H1 (cell line): ENCODE measurements at regions not wholly inside any gene's neighbourhood (a gene's known extent, or its start where the extent isn't known, plus 50 kb on each side); places are given as distances from the start of the nearest gene placed in this dataset.

Experiments
- ASH2L ChIP-seq: fragments of 200-600, 300-600 bp; sonication (generic); IDR thresholded peaks from one replicate; pipeline ENCODE4 v1.7.1; 2017; ENCODE audit warnings: low read length
- BACH1 ChIP-seq: IDR thresholded peaks from 2 replicates; pipeline ENCODE4 v1.6.1; 2012; ENCODE audit warnings: low read length, improper control_type of control experiment
- EP300 ChIP-seq, 2 experiments: IDR thresholded peaks; 1 replicate in 1 of 2; 2 replicates in 1 of 2; pipeline ENCODE4 v1.6.1; 2011 to 2012; ENCODE audit warnings: low read depth in 2 of 2, low read length in 2 of 2, mild to moderate bottlenecking in 2 of 2, borderline replicate concordance in 1 of 2, inconsistent platforms in 1 of 2, moderate library complexity in 1 of 2
- EZH2 ChIP-seq: fragments of 200-600 bp; sonication (generic); IDR thresholded peaks from 2 replicates; pipeline ENCODE4 v1.7.1; 2012; ENCODE audit warnings: low read depth, mild to moderate bottlenecking, moderate library complexity, low read length, inconsistent platforms; ENCODE audit not compliant: severe bottlenecking
- GTF2F1 ChIP-seq: IDR thresholded peaks from 2 replicates; pipeline ENCODE4 v1.6.1; 2012; ENCODE audit warnings: low read depth, low read length, improper control_type of control experiment, borderline replicate concordance
- POLR2A ChIP-seq, 2 experiments: IDR thresholded peaks; 1 replicate in 1 of 2; 2 replicates in 1 of 2; pipeline ENCODE4 v1.6.1; 2011; ENCODE audit warnings: low read depth in 2 of 2, low read length in 2 of 2, mild to moderate bottlenecking in 2 of 2; ENCODE audit errors: control extremely low read depth in 1 of 2
- RAD21 ChIP-seq, 2 experiments: IDR thresholded peaks in 1 of 2; conservative IDR thresholded peaks in 1 of 2; 2 replicates each; pipeline ENCODE4 v1.6.1; 2011; ENCODE audit warnings: low read depth in 2 of 2, low read length in 2 of 2, improper control_type of control experiment in 1 of 2, inconsistent platforms in 1 of 2, mild to moderate bottlenecking in 1 of 2, moderate library complexity in 1 of 2
- TEAD4 ChIP-seq: IDR thresholded peaks from 2 replicates; pipeline ENCODE4 v1.6.1; 2012; ENCODE audit warnings: low read depth, low read length, inconsistent platforms, mixed read lengths
- USF2 ChIP-seq: IDR thresholded peaks from 2 replicates; pipeline ENCODE4 v1.6.1; 2011; ENCODE audit warnings: low read length, improper control_type of control experiment
- YY1 ChIP-seq: IDR thresholded peaks from 2 replicates; pipeline ENCODE4 v1.6.1; 2011; ENCODE audit warnings: low read depth, mild to moderate bottlenecking, low read length
- TF ChIP-seq, protein P1 (sequence below), 3 experiments: IDR thresholded peaks; 1 replicate in 2 of 3; 2 replicates in 1 of 3; pipeline versions ENCODE4 v1.5.1 to v1.6.1; 2011; ENCODE audit warnings: low read length in 3 of 3, mild to moderate bottlenecking in 3 of 3, inconsistent platforms in 2 of 3, low read depth in 1 of 3, moderate library complexity in 1 of 3; ENCODE audit not compliant: insufficient read depth in 1 of 3; ENCODE audit errors: control extremely low read depth in 1 of 3

GRCh38 chr3:107044677-107045076, 332.6 kb upstream of the CCDC54 start:
- TF ChIP-seq ASH2L (no peak), RAD21 (IDR thresholded peaks at IDR 0.05 in 1 of 2, conservative IDR thresholded peaks at IDR 0.05 in 1 of 2; ENCODE audit: low read depth in 2 of 2, low read length in 2 of 2) (no peak), POLR2A (IDR thresholded peaks at IDR 0.05; ENCODE audit: control extremely low read depth in 1 of 2, low read depth in 2 of 2, low read length in 2 of 2) (no peak), EZH2 (no peak), EP300 (IDR thresholded peaks at IDR 0.05; ENCODE audit: borderline replicate concordance in 1 of 2, low read depth in 2 of 2, low read length in 2 of 2) (no peak), GTF2F1 (no peak), USF2 (no peak), TEAD4 (no peak), BACH1 (no peak), YY1 (no peak)
- TF ChIP-seq, protein P1, sequence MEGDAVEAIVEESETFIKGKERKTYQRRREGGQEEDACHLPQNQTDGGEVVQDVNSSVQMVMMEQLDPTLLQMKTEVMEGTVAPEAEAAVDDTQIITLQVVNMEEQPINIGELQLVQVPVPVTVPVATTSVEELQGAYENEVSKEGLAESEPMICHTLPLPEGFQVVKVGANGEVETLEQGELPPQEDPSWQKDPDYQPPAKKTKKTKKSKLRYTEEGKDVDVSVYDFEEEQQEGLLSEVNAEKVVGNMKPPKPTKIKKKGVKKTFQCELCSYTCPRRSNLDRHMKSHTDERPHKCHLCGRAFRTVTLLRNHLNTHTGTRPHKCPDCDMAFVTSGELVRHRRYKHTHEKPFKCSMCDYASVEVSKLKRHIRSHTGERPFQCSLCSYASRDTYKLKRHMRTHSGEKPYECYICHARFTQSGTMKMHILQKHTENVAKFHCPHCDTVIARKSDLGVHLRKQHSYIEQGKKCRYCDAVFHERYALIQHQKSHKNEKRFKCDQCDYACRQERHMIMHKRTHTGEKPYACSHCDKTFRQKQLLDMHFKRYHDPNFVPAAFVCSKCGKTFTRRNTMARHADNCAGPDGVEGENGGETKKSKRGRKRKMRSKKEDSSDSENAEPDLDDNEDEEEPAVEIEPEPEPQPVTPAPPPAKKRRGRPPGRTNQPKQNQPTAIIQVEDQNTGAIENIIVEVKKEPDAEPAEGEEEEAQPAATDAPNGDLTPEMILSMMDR (IDR thresholded peaks at IDR 0.05; ENCODE audit: control extremely low read depth in 1 of 3, insufficient read depth in 1 of 3, low read depth in 1 of 3, low read length in 3 of 3) = no peak
